H9 (cell line): ENCODE measurements at regions not wholly inside any gene's neighbourhood (a gene's known extent, or its start where the extent isn't known, plus 50 kb on each side); places are given as distances from the start of the nearest gene placed in this dataset.

Source experiments
- DNase-seq: peaks from one replicate; pipeline ENCODE4 v3.0.0-alpha.2; 2017
- H2AFZ ChIP-seq: one replicate; pipeline ENCODE4 v1.6.1; 2013; ENCODE audit warnings: mild to moderate bottlenecking, low read length, control low read depth, moderate library complexity
- H2AK5ac ChIP-seq: 2 replicates; pipeline ENCODE4 v1.6.1; 2013; ENCODE audit warnings: low read length, control low read depth, mixed read lengths; ENCODE audit not compliant: insufficient read length
- H2BK120ac ChIP-seq: one replicate; pipeline ENCODE4 v1.6.1; 2013; ENCODE audit warnings: low read depth, mild to moderate bottlenecking, low read length, control low read depth, inconsistent platforms; ENCODE audit not compliant: poor library complexity, severe bottlenecking
- H2BK12ac ChIP-seq: 2 replicates; pipeline ENCODE4 v1.6.1; 2013; ENCODE audit warnings: low read length, control low read depth, mixed read lengths, low read depth; ENCODE audit not compliant: insufficient read length
- H2BK15ac ChIP-seq: 2 replicates; pipeline ENCODE4 v1.6.1; 2013; ENCODE audit warnings: low read depth, low read length, control low read depth
- H2BK20ac ChIP-seq: one replicate; pipeline ENCODE4 v1.6.1; 2013; ENCODE audit warnings: low read depth, mild to moderate bottlenecking, low read length, control low read depth, inconsistent platforms; ENCODE audit not compliant: poor library complexity, severe bottlenecking
- H2BK5ac ChIP-seq: 2 replicates; pipeline ENCODE4 v1.6.1; 2013; ENCODE audit warnings: low read length, control low read depth, mixed read lengths; ENCODE audit not compliant: insufficient read length
- H3K14ac ChIP-seq: 2 replicates; pipeline ENCODE4 v1.6.1; 2013; ENCODE audit warnings: low read length, control low read depth; ENCODE audit not compliant: insufficient read depth
- H3K18ac ChIP-seq: 2 replicates; pipeline ENCODE4 v1.6.1; 2013; ENCODE audit warnings: low read depth, mild to moderate bottlenecking, mixed read lengths, low read length, control low read depth; ENCODE audit not compliant: insufficient read length
- H3K23ac ChIP-seq: 2 replicates; pipeline ENCODE4 v1.6.1; 2013; ENCODE audit warnings: low read length, control low read depth, mixed read lengths, low read depth; ENCODE audit not compliant: insufficient read length
- H3K23me2 ChIP-seq: 2 replicates; pipeline ENCODE4 v1.6.1; 2013; ENCODE audit warnings: low read depth, mild to moderate bottlenecking, mixed read lengths, low read length, control low read depth; ENCODE audit not compliant: insufficient read length, poor library complexity, severe bottlenecking
- H3K27ac ChIP-seq: 2 replicates; pipeline ENCODE4 v1.5.1; 2013; ENCODE audit warnings: low read length, control low read depth, mixed read lengths, low read depth; ENCODE audit not compliant: insufficient read length
- H3K27me3 ChIP-seq: 2 replicates; pipeline ENCODE4 v1.6.1; 2013; ENCODE audit warnings: low read length, control low read depth, inconsistent platforms; ENCODE audit not compliant: insufficient read depth
- H3K4ac ChIP-seq: 2 replicates; pipeline ENCODE4 v1.6.1; 2013; ENCODE audit warnings: low read depth, mild to moderate bottlenecking, control low read depth, inconsistent platforms, low read length, moderate library complexity
- H3K4me1 ChIP-seq: 2 replicates; pipeline ENCODE4 v1.6.1; 2013; ENCODE audit warnings: low read length, control low read depth, inconsistent platforms; ENCODE audit not compliant: insufficient read depth
- H3K4me2 ChIP-seq: 2 replicates; pipeline ENCODE4 v1.6.1; 2013; ENCODE audit warnings: low read length, control low read depth, mixed read lengths; ENCODE audit not compliant: insufficient read length, insufficient read depth
- H3K56ac ChIP-seq: 2 replicates; pipeline ENCODE4 v1.6.1; 2013; ENCODE audit warnings: low read depth, mild to moderate bottlenecking, mixed read lengths, low read length, control low read depth; ENCODE audit not compliant: insufficient read length
- H3K79me1 ChIP-seq: 2 replicates; pipeline ENCODE4 v1.6.1; 2013; ENCODE audit warnings: low read depth, mild to moderate bottlenecking, moderate library complexity, low read length, control low read depth, inconsistent platforms; ENCODE audit not compliant: insufficient read depth, poor library complexity, severe bottlenecking
- H3K79me2 ChIP-seq: 2 replicates; pipeline ENCODE4 v1.6.1; 2013; ENCODE audit warnings: low read length, control low read depth, inconsistent platforms; ENCODE audit not compliant: insufficient read depth
- H3K9ac ChIP-seq: 2 replicates; pipeline ENCODE4 v1.6.1; 2013; ENCODE audit warnings: low read length, control low read depth, mixed read lengths; ENCODE audit not compliant: insufficient read length; ENCODE audit errors: extremely low read depth
- H3K9me3 ChIP-seq: one replicate; pipeline ENCODE4 v1.6.1; 2013; ENCODE audit warnings: low read depth, low read length, inconsistent platforms; ENCODE audit not compliant: control insufficient read depth
- H3T11ph ChIP-seq: one replicate; pipeline ENCODE4 v1.6.1; 2013; ENCODE audit warnings: mild to moderate bottlenecking, low read length, control low read depth, inconsistent platforms
- H4K20me1 ChIP-seq: one replicate; pipeline ENCODE4 v1.6.1; 2013; ENCODE audit not compliant: control insufficient read depth, insufficient read length, insufficient read depth
- H4K5ac ChIP-seq: 2 replicates; pipeline ENCODE4 v1.6.1; 2013; ENCODE audit warnings: low read depth, mild to moderate bottlenecking, mixed read lengths, low read length, control low read depth; ENCODE audit not compliant: insufficient read length
- H4K8ac ChIP-seq: replicated peaks from 2 replicates; pipeline ENCODE4 v1.6.1; 2013; ENCODE audit warnings: low read length, control low read depth, mixed read lengths, low read depth; ENCODE audit not compliant: insufficient read length
- H4K91ac ChIP-seq: 2 replicates; pipeline ENCODE4 v1.6.1; 2013; ENCODE audit warnings: low read depth, mild to moderate bottlenecking, moderate library complexity, mixed read lengths, low read length, control low read depth; ENCODE audit not compliant: insufficient read length
- H3K27ac Mint-ChIP-seq, 3 experiments: 2 replicates in 2 of 3; 3 replicates in 1 of 3; pipeline ENCODE4 v1.8.0; 2020 to 2021; ENCODE audit warnings: mixed read lengths in 3 of 3, mild to moderate bottlenecking in 1 of 3, moderate library complexity in 1 of 3
- H3K27me3 Mint-ChIP-seq: 2 replicates; pipeline ENCODE4 v1.8.0; 2021; ENCODE audit warnings: low read depth, mild to moderate bottlenecking, moderate library complexity, mixed read lengths
- H3K36me3 Mint-ChIP-seq, 3 experiments: 2 replicates in 2 of 3; 3 replicates in 1 of 3; pipeline ENCODE4 v1.8.0; 2020 to 2021; ENCODE audit warnings: low read depth in 3 of 3, mixed read lengths in 3 of 3; ENCODE audit not compliant: insufficient read depth in 1 of 3
- H3K4me1 Mint-ChIP-seq, 2 experiments: 2 replicates each; pipeline ENCODE4 v1.8.0; 2020; ENCODE audit warnings: mixed read lengths in 2 of 2
- H3K4me3 Mint-ChIP-seq, 2 experiments: 2 replicates in 1 of 2; 3 replicates in 1 of 2; pipeline ENCODE4 v1.8.0; 2020 to 2021; ENCODE audit warnings: mild to moderate bottlenecking in 2 of 2, mixed read lengths in 2 of 2, moderate library complexity in 1 of 2
- H3K9me3 Mint-ChIP-seq, 2 experiments: 2 replicates in 1 of 2; 3 replicates in 1 of 2; pipeline ENCODE4 v1.8.0; 2020; ENCODE audit warnings: mild to moderate bottlenecking in 2 of 2, mixed read lengths in 2 of 2, moderate library complexity in 1 of 2
- WGBS: extraction: QIAGEN DNeasy Blood & Tissue Kit; methylation state at CpG from one replicate; pipeline ENCODE4 v1.1.7; 2013; ENCODE audit warnings: missing lambda C conversion rate, low lambda C conversion rate, mixed read lengths; ENCODE audit not compliant: insufficient read length; ENCODE audit errors: extremely low coverage; 5-methylcytosine and 5-hydroxymethylcytosine counted together
- TF ChIP-seq, protein P1 (sequence below): fragments of 200-600 bp; sonication (generic); conservative IDR thresholded peaks from 3 replicates; pipeline ENCODE4 v1.8.0; 2021; ENCODE audit warnings: antibody characterized with exemption, mild to moderate bottlenecking

DNA sequence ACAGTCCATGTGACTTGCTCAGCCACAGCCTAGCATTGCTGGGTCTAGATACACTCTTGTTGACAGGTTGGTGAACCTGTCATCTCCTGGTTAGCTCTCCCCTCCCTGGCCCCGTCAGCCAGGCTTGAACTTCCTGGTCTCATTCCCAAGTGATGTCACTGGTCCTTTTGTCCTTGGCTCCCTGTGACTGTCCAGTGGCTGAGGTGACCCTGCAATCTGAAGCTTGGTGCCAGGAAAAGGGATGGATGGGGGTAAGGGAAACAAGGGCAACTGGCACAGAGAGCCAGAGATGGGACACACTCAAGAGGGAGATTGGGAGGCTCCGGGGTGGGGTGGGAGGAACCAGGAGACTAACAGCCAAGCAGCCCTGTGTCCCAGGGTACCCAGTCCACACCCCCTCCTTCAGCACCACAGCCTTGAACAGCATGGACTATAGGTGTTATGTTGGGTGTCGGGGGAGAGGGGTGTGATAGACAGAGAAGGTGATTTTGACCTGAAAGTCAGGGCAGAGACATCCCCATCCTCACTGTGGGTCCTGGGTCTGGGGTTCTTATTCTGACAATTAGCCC, 63.8 kb upstream of the THY1 start:
- H2BK20ac ChIP-seq: no peak overlapping the region
- no peaks in the 10 kb centered on the region for H3K79me2 ChIP-seq
- Mint-ChIP-seq H3K27ac (no peak overlapping the region), H3K9me3 (no peaks in the 10 kb centered on the region), H3K36me3 (no peaks in the 10 kb centered on the region), H3K27me3 (peaks cover 31% of the 10 kb centered on the region), H3K4me3 (no peak overlapping the region), H3K4me1 (peaks cover 15 to 17% of the 10 kb centered on the region in 2 experiments)
- H2AK5ac ChIP-seq: no peak overlapping the region
- no peak overlapping the region for H3K23ac ChIP-seq
- no peak overlapping the region for H2BK120ac ChIP-seq
- H2AFZ ChIP-seq: no peak overlapping the region
- H2BK12ac ChIP-seq: no peak overlapping the region
- H4K5ac ChIP-seq: no peak overlapping the region
- no peak overlapping the region for H2BK5ac ChIP-seq
- no peak overlapping the region for H3K4ac ChIP-seq
- H3K27me3 ChIP-seq: no peaks in the 10 kb centered on the region; the same call in 1 of the 2 replicates
- no peak overlapping the region for H3K18ac ChIP-seq
- no peak overlapping the region for H3T11ph ChIP-seq
- H3K9ac ChIP-seq: no peak overlapping the region
- H3K27ac ChIP-seq: no peak overlapping the region
- H3K79me1 ChIP-seq: no peaks in the 10 kb centered on the region
- H4K20me1 ChIP-seq: no peaks in the 10 kb centered on the region
- no CpG with 5 or more reads among the region's 3 CpGs for WGBS
- DNase-seq: peak; percentile 13
- no peak overlapping the region for H3K56ac ChIP-seq
- H3K4me2 ChIP-seq: no peak overlapping the region
- no peaks in the 10 kb centered on the region for H3K9me3 ChIP-seq
- no peak overlapping the region for H4K91ac ChIP-seq
- H3K4me1 ChIP-seq: no peaks in the 10 kb centered on the region; the same call in 1 of the 2 replicates
- H3K23me2 ChIP-seq: no peaks in the 10 kb centered on the region
- TF ChIP-seq, protein P1, sequence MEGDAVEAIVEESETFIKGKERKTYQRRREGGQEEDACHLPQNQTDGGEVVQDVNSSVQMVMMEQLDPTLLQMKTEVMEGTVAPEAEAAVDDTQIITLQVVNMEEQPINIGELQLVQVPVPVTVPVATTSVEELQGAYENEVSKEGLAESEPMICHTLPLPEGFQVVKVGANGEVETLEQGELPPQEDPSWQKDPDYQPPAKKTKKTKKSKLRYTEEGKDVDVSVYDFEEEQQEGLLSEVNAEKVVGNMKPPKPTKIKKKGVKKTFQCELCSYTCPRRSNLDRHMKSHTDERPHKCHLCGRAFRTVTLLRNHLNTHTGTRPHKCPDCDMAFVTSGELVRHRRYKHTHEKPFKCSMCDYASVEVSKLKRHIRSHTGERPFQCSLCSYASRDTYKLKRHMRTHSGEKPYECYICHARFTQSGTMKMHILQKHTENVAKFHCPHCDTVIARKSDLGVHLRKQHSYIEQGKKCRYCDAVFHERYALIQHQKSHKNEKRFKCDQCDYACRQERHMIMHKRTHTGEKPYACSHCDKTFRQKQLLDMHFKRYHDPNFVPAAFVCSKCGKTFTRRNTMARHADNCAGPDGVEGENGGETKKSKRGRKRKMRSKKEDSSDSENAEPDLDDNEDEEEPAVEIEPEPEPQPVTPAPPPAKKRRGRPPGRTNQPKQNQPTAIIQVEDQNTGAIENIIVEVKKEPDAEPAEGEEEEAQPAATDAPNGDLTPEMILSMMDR: no peak
- H4K8ac ChIP-seq: no peak overlapping the region
- no peak overlapping the region for H3K14ac ChIP-seq
- H2BK15ac ChIP-seq: no peak overlapping the region
